Liver (tissue), 3 donors: ENCODE measurements at regions not wholly inside any gene's neighbourhood (a gene's known extent, or its start where the extent isn't known, plus 50 kb on each side); places are given as distances from the start of the nearest gene placed in this dataset.
A peak's percentile ranks its signal among the peaks of the same experiment; 100 is the strongest.

Experiments
- CTCF ChIP-seq: fragments of 150-350 bp; IDR thresholded peaks from 2 replicates; pipeline ENCODE4 v1.5.1; 2017; ENCODE audit warnings: improper control_type of control experiment, low read depth, low read length; ENCODE audit not compliant: missing input control
- GABPA ChIP-seq, 2 donors: IDR thresholded peaks in 1 of 2; conservative IDR thresholded peaks in 1 of 2; 2 replicates each; pipeline ENCODE4 v1.6.1; 2016; ENCODE audit warnings: antibody characterized with exemption in 2 of 2, mild to moderate bottlenecking in 1 of 2, moderate library complexity in 1 of 2
- JUND ChIP-seq, 2 donors: IDR thresholded peaks; 2 replicates each; pipeline ENCODE4 v1.6.1; 2016; ENCODE audit warnings: antibody characterized with exemption in 2 of 2
- MAX ChIP-seq: IDR thresholded peaks from 2 replicates; pipeline ENCODE4 v1.6.1; 2016; ENCODE audit warnings: antibody characterized with exemption
- RAD21 ChIP-seq, 2 donors: IDR thresholded peaks; 2 replicates each; pipeline ENCODE4 v1.6.1; 2016; ENCODE audit warnings: antibody characterized with exemption in 2 of 2, mild to moderate bottlenecking in 2 of 2
- RXRA ChIP-seq, 2 donors: IDR thresholded peaks; 2 replicates each; pipeline ENCODE4 v1.6.1; 2017 to 2018; ENCODE audit warnings: antibody characterized with exemption in 2 of 2, mild to moderate bottlenecking in 1 of 2
- TAF1 ChIP-seq: conservative IDR thresholded peaks from 2 replicates; pipeline ENCODE4 v1.6.1; 2016; ENCODE audit warnings: antibody characterized with exemption, mild to moderate bottlenecking
- ZBTB33 ChIP-seq: IDR thresholded peaks from 2 replicates; pipeline ENCODE4 v1.6.1; 2016; ENCODE audit warnings: antibody characterized with exemption
- donor health status: healthy.
- donor health status: healthy.

- TF ChIP-seq CTCF (no peak), TAF1 (no peak), JUND (IDR thresholded peaks at IDR 0.05) (no peak), ZBTB33 (no peak), MAX (no peak), GABPA (IDR thresholded peaks at IDR 0.05 in 1 of 2, conservative IDR thresholded peaks at IDR 0.05 in 1 of 2) (no peak), RAD21 (IDR thresholded peaks at IDR 0.05) (no peak), RXRA (IDR thresholded peaks at IDR 0.05) (peak in 1 of 2 donors; percentile 21)
Observed at GRCh38 chr17:68792873-68793272, 162.3 kb downstream of the ABCA8 start.
